Transverse colon (tissue), 4 donors: ENCODE measurements at regions not wholly inside any gene's neighbourhood (a gene's known extent, or its start where the extent isn't known, plus 50 kb on each side); places are given as distances from the start of the nearest gene placed in this dataset.

Source experiments
- CTCF ChIP-seq, 5 experiments: fragments of 200-600 bp in 3 of 5; fragments of 450-650 bp in 2 of 5; sonication (generic) in 3 of 5; IDR thresholded peaks; 1 replicate in 2 of 5; 2 replicates in 3 of 5; pipeline ENCODE4 v1.5.1; 2016 to 2017; ENCODE audit warnings: antibody characterized with exemption in 5 of 5, inconsistent platforms in 3 of 5, mild to moderate bottlenecking in 2 of 5, moderate library complexity in 1 of 5
- POLR2A ChIP-seq: fragments of 450-650 bp; IDR thresholded peaks from one replicate; pipeline ENCODE4 v1.6.1; 2016; ENCODE audit warnings: antibody characterized with exemption, mild to moderate bottlenecking, moderate library complexity
- POLR2AphosphoS5 ChIP-seq, 3 donors: sonication (generic); formaldehyde crosslinking; IDR thresholded peaks; one replicate each; pipeline ENCODE4 v1.6.1; 2016; ENCODE audit warnings: antibody characterized with exemption in 3 of 3

- TF ChIP-seq CTCF (IDR thresholded peaks at IDR 0.05) (no peak), POLR2A (no peak), POLR2AphosphoS5 (IDR thresholded peaks at IDR 0.05) (no peak)
Observed at GRCh38 chr5:171609806-171610452, 175.7 kb upstream of the SMIM23 start.
